ENCODE measurements at regions not wholly inside any gene's neighbourhood (a gene's known extent, or its start where the extent isn't known, plus 50 kb on each side); places are given as distances from the start of the nearest gene placed in this dataset.

- no peak overlapping the region for H3K4me3 ChIP-seq
Measured at GRCh38 chr6:4243237-4243636, 107.9 kb upstream of the ECI2 start.

GRCh38 chr6:4242601-4243000 is 107.2 kb upstream of the ECI2 start:
- Histone ChIP-seq H3K4me3 (no peak overlapping the region), H3K27ac (no peak overlapping the region), H3K27me3 (no peaks in the 10 kb centered on the region), H3K4me1 (no peaks in the 10 kb centered on the region), H3K9me3 (peaks cover 4 to 10% of the 10 kb centered on the region in 2 donors), H3K36me3 (no peaks in the 10 kb centered on the region)
- WGBS, 2 donors (ENCODE audit: low coverage in 1 of 2) = 70 to 82% methylated on average over 3 to 4 of the region's 4 CpGs
- TF ChIP-seq EP300 (IDR thresholded peaks at IDR 0.05; ENCODE audit: low read depth) (no peak), POLR2A (IDR thresholded peaks at IDR 0.05) (no peak), POLR2AphosphoS5 (IDR thresholded peaks at IDR 0.05) (no peak), CTCF (IDR thresholded peaks at IDR 0.05) (no peak)
- intact Hi-C loops (cut with DNase I; ENCODE audit: low total_unique reads) (no loop called here), in situ Hi-C loops (cut with MboI; ENCODE audit: low pct_ligation_motif_present in 1 of 4, low pct_unique_long_range_greater_than_20kb in 1 of 4, low sequenced_read_pairs in 3 of 4) (no loop called here)
- DNase-seq = no peak

More at GRCh38 chr6:4243237-4243636, 107.9 kb upstream of the ECI2 start:
- intact Hi-C loops (cut with DNase I; ENCODE audit: low total_unique reads) (no loop called here), in situ Hi-C loops (cut with MboI; ENCODE audit: low pct_ligation_motif_present in 1 of 4, low pct_unique_long_range_greater_than_20kb in 1 of 4, low sequenced_read_pairs in 3 of 4) (no loop called here)
- no peak for DNase-seq
- H3K36me3 ChIP-seq = no peaks in the 10 kb centered on the region
- TF ChIP-seq CTCF (IDR thresholded peaks at IDR 0.05) = no peak
- TF ChIP-seq POLR2A (IDR thresholded peaks at IDR 0.05) = no peak
- TF ChIP-seq EP300 (IDR thresholded peaks at IDR 0.05; ENCODE audit: low read depth) = no peak
- no peak for TF ChIP-seq POLR2AphosphoS5 (IDR thresholded peaks at IDR 0.05)
- 93 to 100% methylated on average over 2 to 3 of the region's 3 CpGs for WGBS, 2 donors (ENCODE audit: low coverage in 1 of 2)
- no peak overlapping the region for H3K27ac ChIP-seq
- H3K27me3 ChIP-seq = no peaks in the 10 kb centered on the region
- peaks cover 4 to 10% of the 10 kb centered on the region in 2 donors for H3K9me3 ChIP-seq
- H3K4me1 ChIP-seq = no peaks in the 10 kb centered on the region

- no peak overlapping the region for H3K4me3 ChIP-seq
- in situ Hi-C loops (cut with MboI; ENCODE audit: low pct_ligation_motif_present in 1 of 4, low pct_unique_long_range_greater_than_20kb in 1 of 4, low sequenced_read_pairs in 3 of 4) = no loop called here
- 87 to 96% methylated on average over 2 of the region's 2 CpGs for WGBS, 2 donors (ENCODE audit: low coverage in 1 of 2)
Measured at GRCh38 chr6:4240148-4240547, 104.8 kb upstream of the ECI2 start.

GRCh38 chr6:4225161-4225872 is 89.9 kb upstream of the ECI2 start:
- no peaks in the 10 kb centered on the region for H3K9me3 ChIP-seq
- WGBS, 2 donors (ENCODE audit: low coverage in 1 of 2) = 79% methylated on average over 9 of the region's 9 CpGs; no CpG with 5 or more reads in 1 of the 2 donors
- no peaks in the 10 kb centered on the region for H3K27me3 ChIP-seq
- no peaks in the 10 kb centered on the region for H3K36me3 ChIP-seq
- no peak for DNase-seq
- H3K4me1 ChIP-seq = no peaks in the 10 kb centered on the region
- no peak overlapping the region for H3K4me3 ChIP-seq
- in situ Hi-C loops (cut with MboI; ENCODE audit: low pct_ligation_motif_present in 1 of 4, low pct_unique_long_range_greater_than_20kb in 1 of 4, low sequenced_read_pairs in 3 of 4) (no loop called here), intact Hi-C loops (cut with DNase I; ENCODE audit: low total_unique reads) (no loop called here)
- TF ChIP-seq CTCF (IDR thresholded peaks at IDR 0.05) (no peak), POLR2A (IDR thresholded peaks at IDR 0.05) (no peak), POLR2AphosphoS5 (IDR thresholded peaks at IDR 0.05) (no peak), EP300 (IDR thresholded peaks at IDR 0.05; ENCODE audit: low read depth) (no peak)
- H3K27ac ChIP-seq = no peak overlapping the region

More at GRCh38 chr6:4240148-4240547, 104.8 kb upstream of the ECI2 start:
- TF ChIP-seq POLR2AphosphoS5 (IDR thresholded peaks at IDR 0.05) = no peak
- no peak for TF ChIP-seq CTCF (IDR thresholded peaks at IDR 0.05)
- no peak for TF ChIP-seq EP300 (IDR thresholded peaks at IDR 0.05; ENCODE audit: low read depth)
- no peak for TF ChIP-seq POLR2A (IDR thresholded peaks at IDR 0.05)
- Histone ChIP-seq H3K27ac (no peak overlapping the region), H3K9me3 (peaks cover 4 to 8% of the 10 kb centered on the region in 2 donors), H3K27me3 (no peaks in the 10 kb centered on the region), H3K4me1 (no peaks in the 10 kb centered on the region), H3K36me3 (no peaks in the 10 kb centered on the region)
- intact Hi-C loops (cut with DNase I; ENCODE audit: low total_unique reads) = no loop called here
- DNase-seq = no peak

All from transverse colon (tissue), 4 donors.